Calu3 (cell line): ENCODE measurements at regions not wholly inside any gene's neighbourhood (a gene's known extent, or its start where the extent isn't known, plus 50 kb on each side); places are given as distances from the start of the nearest gene placed in this dataset.
"Not testable (repeated sequence)": the region's sequence is repeated elsewhere in the genome, so short reads cannot be mapped to it uniquely, and the experiment has no call there.

Experiments
- BruUV-seq: library from RNA; stranded (reverse); fragments of 400-500 nt; replicated peaks from 2 replicates; lab custom pipeline; 2021; lab: Mats Ljungman, UMichigan
- CTCF ChIA-PET: fragments of 300-600 bp; sonication (Branson Sonifier 250); formaldehyde crosslinking; loops from one replicate; lab custom pipeline; 2022; ENCODE audit warnings: antibody characterized with exemption; lab: Charles Lee
- DNase-seq: peaks from one replicate; pipeline ENCODE4 v3.0.0; 2022
- H3K27ac Mint-ChIP-seq: one replicate; pipeline ENCODE4 v1.8.0; 2022; ENCODE audit warnings: mixed read lengths; ENCODE audit not compliant: unreplicated experiment
- H3K27me3 Mint-ChIP-seq: one replicate; pipeline ENCODE4 v1.8.0; 2022; ENCODE audit warnings: mixed read lengths; ENCODE audit not compliant: unreplicated experiment
- H3K36me3 Mint-ChIP-seq: one replicate; pipeline ENCODE4 v1.8.0; 2022; ENCODE audit warnings: mild to moderate bottlenecking, moderate library complexity, mixed read lengths; ENCODE audit not compliant: insufficient read depth, unreplicated experiment
- H3K4me1 Mint-ChIP-seq: one replicate; pipeline ENCODE4 v1.8.0; 2022; ENCODE audit warnings: mild to moderate bottlenecking, low read depth, mixed read lengths; ENCODE audit not compliant: unreplicated experiment
- H3K4me3 Mint-ChIP-seq: one replicate; pipeline ENCODE4 v1.8.0; 2022; ENCODE audit warnings: mild to moderate bottlenecking, low read depth, moderate library complexity, mixed read lengths; ENCODE audit not compliant: unreplicated experiment
- H3K9me3 Mint-ChIP-seq: one replicate; pipeline ENCODE4 v1.8.0; 2022; ENCODE audit warnings: low read depth, mixed read lengths; ENCODE audit not compliant: unreplicated experiment
- CTCF ChIP-seq: fragments of 200-600 bp; IDR thresholded peaks from one replicate; pipeline ENCODE4 v1.8.0; 2022; ENCODE audit warnings: antibody characterized with exemption; ENCODE audit not compliant: unreplicated experiment
- intact Hi-C: fragments of 100-400 bp; cut with micrococcal nuclease; formaldehyde crosslinking; loops from one replicate; pipeline ENCODE4 v1.10.0; 2022; ENCODE audit not compliant: unreplicated experiment

- H3K27me3 Mint-ChIP-seq, intact Hi-C loops, H3K4me3 Mint-ChIP-seq, BruUV-seq, H3K9me3 Mint-ChIP-seq, H3K4me1 Mint-ChIP-seq, H3K36me3 Mint-ChIP-seq, CTCF ChIA-PET, H3K27ac Mint-ChIP-seq, DNase-seq: not testable (repeated sequence)
Measured at GRCh38 chr9:97248252-97248651, 59.2 kb upstream of the CCDC180 start.

- H3K27ac Mint-ChIP-seq, result no peak overlapping the region
- CTCF ChIA-PET, result no interaction called here
- no peak for TF ChIP-seq CTCF
- H3K4me3 Mint-ChIP-seq, result no peak overlapping the region
- DNase-seq, result no peak
- no peaks in the 10 kb centered on the region for H3K27me3 Mint-ChIP-seq
- no TSS peak for BruUV-seq
- no peaks in the 10 kb centered on the region for H3K9me3 Mint-ChIP-seq
- peaks cover 6% of the 10 kb centered on the region for H3K4me1 Mint-ChIP-seq
- peaks cover 5% of the 10 kb centered on the region for H3K36me3 Mint-ChIP-seq
- intact Hi-C loops, result no loop called here
Measured at GRCh38 chr9:97243606-97244005, 63.9 kb upstream of the CCDC180 start.

GRCh38 chr9:97241430-97241829, 66.0 kb upstream of the CCDC180 start:
- H3K27me3 Mint-ChIP-seq, H3K4me3 Mint-ChIP-seq, H3K27ac Mint-ChIP-seq, H3K9me3 Mint-ChIP-seq, CTCF ChIA-PET, BruUV-seq, intact Hi-C loops, H3K4me1 Mint-ChIP-seq, DNase-seq: not testable (repeated sequence)
- H3K36me3 Mint-ChIP-seq, result peaks cover 19% of the 10 kb centered on the region

GRCh38 chr9:97237951-97238889, 69.2 kb upstream of the CCDC180 start:
- no peak for TF ChIP-seq CTCF
- H3K9me3 Mint-ChIP-seq, result no peaks in the 10 kb centered on the region
- no peaks in the 10 kb centered on the region for H3K27me3 Mint-ChIP-seq
- peak; percentile 80 for DNase-seq
- H3K36me3 Mint-ChIP-seq, result peaks cover 19% of the 10 kb centered on the region
- TSS peak; percentile 78 for BruUV-seq
- peak overlapping the region; percentile 93 for H3K4me3 Mint-ChIP-seq
- H3K4me1 Mint-ChIP-seq, result peaks cover 6% of the 10 kb centered on the region
- H3K27ac Mint-ChIP-seq, result peak overlapping the region; percentile 73
- intact Hi-C loops, result loop anchor here (10.0 kb wide), 1 partner anchor 383 kb away; the partner anchor contains the start of gene ZNF782
- CTCF ChIA-PET, result no interaction called here

- H3K4me3 Mint-ChIP-seq, result peak overlapping the region; percentile 93
- no peak overlapping the region for H3K27ac Mint-ChIP-seq
- peaks cover 19% of the 10 kb centered on the region for H3K36me3 Mint-ChIP-seq
- H3K4me1 Mint-ChIP-seq, result peaks cover 6% of the 10 kb centered on the region
- intact Hi-C loops, result loop anchor here (10.0 kb wide), 1 partner anchor 383 kb away; the partner anchor contains the start of gene ZNF782
- DNase-seq, result no peak
- CTCF ChIA-PET, result no interaction called here
- no peaks in the 10 kb centered on the region for H3K9me3 Mint-ChIP-seq
- no peaks in the 10 kb centered on the region for H3K27me3 Mint-ChIP-seq
- no TSS peak for BruUV-seq
- no peak for TF ChIP-seq CTCF
Measured at GRCh38 chr9:97237311-97237786, 70.1 kb upstream of the CCDC180 start.

GRCh38 chr9:97233009-97233400, 74.5 kb upstream of the CCDC180 start:
- H3K27me3 Mint-ChIP-seq, H3K36me3 Mint-ChIP-seq, H3K27ac Mint-ChIP-seq, BruUV-seq, CTCF ChIA-PET, H3K4me1 Mint-ChIP-seq, H3K9me3 Mint-ChIP-seq, DNase-seq, H3K4me3 Mint-ChIP-seq: not testable (repeated sequence)
- intact Hi-C loops, result loop anchor here (10.0 kb wide), 1 partner anchor 378 kb away; the partner anchor contains the start of gene ZNF782

- H3K27ac Mint-ChIP-seq, DNase-seq, H3K27me3 Mint-ChIP-seq, BruUV-seq, H3K36me3 Mint-ChIP-seq, CTCF ChIA-PET, H3K9me3 Mint-ChIP-seq, H3K4me3 Mint-ChIP-seq, H3K4me1 Mint-ChIP-seq: not testable (repeated sequence)
- intact Hi-C loops, result loop anchor here (10.0 kb wide), 1 partner anchor 378 kb away; the partner anchor contains the start of gene ZNF782
Measured at GRCh38 chr9:97232060-97233008, 75.1 kb upstream of the CCDC180 start.
